AG09319 (cell line): ENCODE measurements at regions not wholly inside any gene's neighbourhood (a gene's known extent, or its start where the extent isn't known, plus 50 kb on each side); places are given as distances from the start of the nearest gene placed in this dataset.

Experiments
- DNase-seq: peaks from one replicate; pipeline ENCODE4 v3.0.0-alpha.2; 2010; ENCODE audit warnings: low read depth; ENCODE audit errors: extremely low read depth
- CTCF ChIP-seq: IDR thresholded peaks from 2 replicates; pipeline ENCODE4 v1.5.1; 2011; ENCODE audit warnings: low read depth, mild to moderate bottlenecking, inconsistent platforms, low read length, moderate library complexity

GRCh38 chr2:138215958-138216357 is 251.7 kb downstream of the HNMT start:
- no peak for TF ChIP-seq CTCF
- no peak for DNase-seq

GRCh38 chr2:138217975-138218374 is 253.7 kb downstream of the HNMT start:
- DNase-seq: no peak
- TF ChIP-seq CTCF: no peak

GRCh38 chr2:138218397-138218796 is 254.1 kb downstream of the HNMT start:
- no peak for TF ChIP-seq CTCF

GRCh38 chr2:138219961-138220360 is 255.7 kb downstream of the HNMT start:
- DNase-seq: no peak
- TF ChIP-seq CTCF: no peak

More at GRCh38 chr2:138218397-138218796, 254.1 kb downstream of the HNMT start:
- no peak for DNase-seq

GRCh38 chr2:138221358-138221757 is 257.1 kb downstream of the HNMT start:
- DNase-seq: no peak
- no peak for TF ChIP-seq CTCF

GRCh38 chr2:138223319-138223718 is 259.0 kb downstream of the HNMT start:
- TF ChIP-seq CTCF: no peak
- DNase-seq: no peak

- DNase-seq: no peak
- TF ChIP-seq CTCF: no peak
Observed at GRCh38 chr2:138227195-138227594, 262.9 kb downstream of the HNMT start.
